ENCODE measurements at regions not wholly inside any gene's neighbourhood (a gene's known extent, or its start where the extent isn't known, plus 50 kb on each side); places are given as distances from the start of the nearest gene placed in this dataset.

- no peaks in the 10 kb centered on the region for H3K9me3 ChIP-seq (ENCODE audit: insufficient read depth, low read depth, low read length)
- no peaks in the 10 kb centered on the region for H3K36me3 Mint-ChIP-seq (ENCODE audit: low read depth, unreplicated experiment)
- no peak overlapping the region for H3K4me3 Mint-ChIP-seq (ENCODE audit: unreplicated experiment)
- H3K27ac ChIP-seq (ENCODE audit: low read depth, low read length), result no peak overlapping the region
- FAIRE-seq (no peak), DNase-seq (ENCODE audit: low read depth) (no peak)
- H2AFZ ChIP-seq (ENCODE audit: low read depth, low read length), result no peak overlapping the region
- H3K27me3 Mint-ChIP-seq (ENCODE audit: low read depth, unreplicated experiment), result no peaks in the 10 kb centered on the region
- TF ChIP-seq EZH2 (IDR thresholded peaks at IDR 0.05; ENCODE audit: insufficient read depth, low read length), result no peak
- no peak for TF ChIP-seq CTCF (IDR thresholded peaks at IDR 0.05; ENCODE audit: insufficient read depth, low read depth, low read length)
- no peaks in the 10 kb centered on the region for H3K4me1 ChIP-seq (ENCODE audit: insufficient read depth, low read length)
- H4K20me1 ChIP-seq (ENCODE audit: insufficient read depth, low read length), result no peaks in the 10 kb centered on the region
- no peak overlapping the region for H3K4me2 ChIP-seq (ENCODE audit: low read length)
- no peaks in the 10 kb centered on the region for H3K36me3 ChIP-seq (ENCODE audit: insufficient read depth, low read length)
- H3K79me2 ChIP-seq (ENCODE audit: insufficient read depth, low read length), result no peaks in the 10 kb centered on the region
- no peak overlapping the region for H3K27ac Mint-ChIP-seq (ENCODE audit: unreplicated experiment)
- H3K9me3 Mint-ChIP-seq (ENCODE audit: unreplicated experiment), result peaks cover 2% of the 10 kb centered on the region
- no peak overlapping the region for H3K4me3 ChIP-seq (ENCODE audit: insufficient read depth, low read depth, low read length)
- H3K9ac ChIP-seq (ENCODE audit: low read length), result no peak overlapping the region
- H3K27me3 ChIP-seq (ENCODE audit: insufficient read depth, low read length), result no peaks in the 10 kb centered on the region
- H3K4me1 Mint-ChIP-seq (ENCODE audit: low read depth, unreplicated experiment), result no peaks in the 10 kb centered on the region
Observed at GRCh38 chrX:147485207-147485606, 426.5 kb upstream of the FMR1 start.

GRCh38 chrX:147494365-147494764, 417.4 kb upstream of the FMR1 start:
- Mint-ChIP-seq H3K4me1 (ENCODE audit: low read depth, unreplicated experiment) (no peaks in the 10 kb centered on the region), H3K9me3 (ENCODE audit: unreplicated experiment) (no peaks in the 10 kb centered on the region), H3K4me3 (ENCODE audit: unreplicated experiment) (no peak overlapping the region), H3K27me3 (ENCODE audit: low read depth, unreplicated experiment) (no peaks in the 10 kb centered on the region), H3K36me3 (ENCODE audit: low read depth, unreplicated experiment) (no peaks in the 10 kb centered on the region), H3K27ac (ENCODE audit: unreplicated experiment) (no peak overlapping the region)
- no peak overlapping the region for H2AFZ ChIP-seq (ENCODE audit: low read depth, low read length)
- TF ChIP-seq EZH2 (IDR thresholded peaks at IDR 0.05; ENCODE audit: insufficient read depth, low read length) (no peak), CTCF (IDR thresholded peaks at IDR 0.05; ENCODE audit: insufficient read depth, low read depth, low read length) (no peak)
- no peaks in the 10 kb centered on the region for H3K9me3 ChIP-seq (ENCODE audit: insufficient read depth, low read depth, low read length)
- no peaks in the 10 kb centered on the region for H3K79me2 ChIP-seq (ENCODE audit: insufficient read depth, low read length)
- no peak overlapping the region for H3K9ac ChIP-seq (ENCODE audit: low read length)
- H3K27me3 ChIP-seq (ENCODE audit: insufficient read depth, low read length), result no peaks in the 10 kb centered on the region
- no peaks in the 10 kb centered on the region for H4K20me1 ChIP-seq (ENCODE audit: insufficient read depth, low read length)
- no peak overlapping the region for H3K4me2 ChIP-seq (ENCODE audit: low read length)
- H3K36me3 ChIP-seq (ENCODE audit: insufficient read depth, low read length), result no peaks in the 10 kb centered on the region
- H3K4me3 ChIP-seq (ENCODE audit: insufficient read depth, low read depth, low read length), result no peak overlapping the region
- no peaks in the 10 kb centered on the region for H3K4me1 ChIP-seq (ENCODE audit: insufficient read depth, low read length)
- no peak overlapping the region for H3K27ac ChIP-seq (ENCODE audit: low read depth, low read length)
- no peak for DNase-seq (ENCODE audit: low read depth)
- peak; percentile 49 for FAIRE-seq

- Histone ChIP-seq H3K27ac (ENCODE audit: low read depth, low read length) (no peak overlapping the region), H3K79me2 (ENCODE audit: insufficient read depth, low read length) (no peaks in the 10 kb centered on the region), H3K4me3 (ENCODE audit: insufficient read depth, low read depth, low read length) (no peak overlapping the region), H4K20me1 (ENCODE audit: insufficient read depth, low read length) (no peaks in the 10 kb centered on the region), H3K9me3 (ENCODE audit: insufficient read depth, low read depth, low read length) (no peaks in the 10 kb centered on the region), H3K4me1 (ENCODE audit: insufficient read depth, low read length) (no peaks in the 10 kb centered on the region), H3K36me3 (ENCODE audit: insufficient read depth, low read length) (no peaks in the 10 kb centered on the region), H3K9ac (ENCODE audit: low read length) (no peak overlapping the region), H2AFZ (ENCODE audit: low read depth, low read length) (no peak overlapping the region), H3K4me2 (ENCODE audit: low read length) (no peak overlapping the region), H3K27me3 (ENCODE audit: insufficient read depth, low read length) (no peaks in the 10 kb centered on the region)
- Mint-ChIP-seq H3K27ac (ENCODE audit: unreplicated experiment) (no peak overlapping the region), H3K27me3 (ENCODE audit: low read depth, unreplicated experiment) (no peaks in the 10 kb centered on the region), H3K4me1 (ENCODE audit: low read depth, unreplicated experiment) (no peaks in the 10 kb centered on the region), H3K36me3 (ENCODE audit: low read depth, unreplicated experiment) (no peaks in the 10 kb centered on the region), H3K9me3 (ENCODE audit: unreplicated experiment) (no peaks in the 10 kb centered on the region), H3K4me3 (ENCODE audit: unreplicated experiment) (no peak overlapping the region)
- peak; percentile 62 for FAIRE-seq
- TF ChIP-seq EZH2 (IDR thresholded peaks at IDR 0.05; ENCODE audit: insufficient read depth, low read length), result no peak
- TF ChIP-seq CTCF (IDR thresholded peaks at IDR 0.05; ENCODE audit: insufficient read depth, low read depth, low read length), result no peak
- DNase-seq (ENCODE audit: low read depth), result no peak
Observed at GRCh38 chrX:147498796-147499195, 412.9 kb upstream of the FMR1 start.
